H1 (cell line): ENCODE measurements at regions not wholly inside any gene's neighbourhood (a gene's known extent, or its start where the extent isn't known, plus 50 kb on each side); places are given as distances from the start of the nearest gene placed in this dataset.
"Not testable (repeated sequence)": the region's sequence is repeated elsewhere in the genome, so short reads cannot be mapped to it uniquely, and the experiment has no call there.

Source experiments
- CTCF ChIA-PET: fragments of 300-600 bp; sonication (Branson Sonifier 250); formaldehyde crosslinking; loops from one replicate; lab custom pipeline; 2021; ENCODE audit not compliant: partially characterized antibody; lab: Charles Lee
- POLR2A ChIA-PET: fragments of 300-600 bp; sonication (Branson Sonifier 250); formaldehyde crosslinking; loops from one replicate; lab custom pipeline; 2021; ENCODE audit warnings: inconsistent platforms; ENCODE audit not compliant: partially characterized antibody; lab: Charles Lee
- DNase-seq, 2 experiments: peaks; one replicate each; pipeline versions ENCODE4 v3.0.0 to v3.0.0-alpha.2; 2010 to 2022; ENCODE audit warnings: low spot score in 2 of 2, low read depth in 1 of 2, mixed read lengths in 1 of 2
- FAIRE-seq: peaks from 2 replicates; lab custom pipeline; 2011; peaks lifted over from hg19 to GRCh38; lab: Jason Lieb, UNC
- H2AFZ ChIP-seq: 2 replicates; pipeline ENCODE4 v1.8.1; 2012; ENCODE audit warnings: low read length, inconsistent platforms
- H2AK5ac ChIP-seq: 2 replicates; pipeline ENCODE4 v1.6.1; 2013; ENCODE audit warnings: low read depth, low read length
- H2BK120ac ChIP-seq: replicated peaks from 2 replicates; pipeline ENCODE3; 2013; ENCODE audit warnings: low read depth, low read length, inconsistent platforms
- H2BK12ac ChIP-seq: 2 replicates; pipeline ENCODE4 v1.6.1; 2013; ENCODE audit warnings: low read depth, low read length
- H2BK15ac ChIP-seq: 2 replicates; pipeline ENCODE4 v1.6.1; 2013; ENCODE audit warnings: low read length
- H2BK20ac ChIP-seq: 2 replicates; pipeline ENCODE4 v1.6.1; 2013; ENCODE audit warnings: low read length
- H2BK5ac ChIP-seq: 2 replicates; pipeline ENCODE4 v1.6.1; 2013; ENCODE audit warnings: low read depth, low read length
- H3K14ac ChIP-seq: 2 replicates; pipeline ENCODE4 v1.6.1; 2013; ENCODE audit warnings: inconsistent platforms; ENCODE audit not compliant: insufficient read length
- H3K18ac ChIP-seq: 2 replicates; pipeline ENCODE4 v1.6.1; 2013; ENCODE audit warnings: low read length; ENCODE audit errors: extremely low read depth
- H3K23ac ChIP-seq: 2 replicates; pipeline ENCODE4 v1.6.1; 2013; ENCODE audit warnings: inconsistent platforms; ENCODE audit not compliant: insufficient read length
- H3K23me2 ChIP-seq: 2 replicates; pipeline ENCODE4 v1.6.1; 2013; ENCODE audit warnings: low read depth, low read length
- H3K27ac ChIP-seq: 2 replicates; pipeline ENCODE4 v1.6.1; 2011; ENCODE audit warnings: low read depth, low read length, inconsistent platforms
- H3K27me3 ChIP-seq, 4 experiments: replicated peaks in 1 of 4; 1 replicate in 1 of 4; 2 replicates in 3 of 4; pipeline versions ENCODE4 v1.6.1 to v1.8.1; 2011 to 2013; ENCODE audit warnings: low read length in 3 of 4, mild to moderate bottlenecking in 3 of 4, inconsistent platforms in 2 of 4, mixed read lengths in 2 of 4, moderate library complexity in 1 of 4; ENCODE audit not compliant: control insufficient read depth in 3 of 4, insufficient read depth in 3 of 4; ENCODE audit errors: extremely low read depth in 1 of 4
- H3K36me3 ChIP-seq, 4 experiments: 2 replicates each; pipeline versions ENCODE4 v1.6.1 to v1.8.1; 2011 to 2013; ENCODE audit warnings: mild to moderate bottlenecking in 4 of 4, low read length in 3 of 4, moderate library complexity in 2 of 4, control low read depth in 1 of 4, inconsistent platforms in 1 of 4; ENCODE audit not compliant: insufficient read depth in 4 of 4, control insufficient read depth in 2 of 4
- H3K4ac ChIP-seq: replicated peaks from 2 replicates; pipeline ENCODE3; 2013; ENCODE audit warnings: low read length, low read depth, mixed read lengths, inconsistent platforms; ENCODE audit not compliant: insufficient read length
- H3K4me1 ChIP-seq, 4 experiments: replicated peaks in 1 of 4; 1 replicate in 1 of 4; 2 replicates in 3 of 4; pipeline versions ENCODE4 v1.6.1 to v1.8.1; 2011 to 2013; ENCODE audit warnings: low read length in 3 of 4, inconsistent platforms in 2 of 4, mixed read lengths in 1 of 4; ENCODE audit not compliant: insufficient read depth in 4 of 4, control insufficient read depth in 3 of 4
- H3K4me2 ChIP-seq, 2 experiments: 2 replicates each; pipeline versions ENCODE4 v1.6.1 to v1.8.1; 2011 to 2013; ENCODE audit warnings: low read depth in 2 of 2, low read length in 2 of 2, control low read depth in 1 of 2, inconsistent platforms in 1 of 2, mild to moderate bottlenecking in 1 of 2; ENCODE audit not compliant: insufficient read depth in 1 of 2
- H3K4me3 ChIP-seq, 4 experiments: fragments of 200-600, 300-600 bp in 1 of 4; sonication (generic), shearing (Covaris generic), sonication (Bioruptor Twin) in 1 of 4; 2 replicates each; pipeline versions ENCODE4 v1.5.1 to v1.8.1; 2011 to 2016; ENCODE audit warnings: low read length in 4 of 4, low read depth in 3 of 4, control low read depth in 2 of 4, inconsistent platforms in 2 of 4, mild to moderate bottlenecking in 2 of 4, mixed read lengths in 1 of 4, moderate library complexity in 1 of 4; ENCODE audit not compliant: insufficient read depth in 2 of 4; ENCODE audit errors: extremely low read depth in 1 of 4
- H3K56ac ChIP-seq: replicated peaks from 2 replicates; pipeline ENCODE3; 2013; ENCODE audit warnings: low read depth, mild to moderate bottlenecking, mixed read lengths, low read length, inconsistent platforms; ENCODE audit not compliant: insufficient read length
- H3K79me1 ChIP-seq: 2 replicates; pipeline ENCODE4 v1.6.1; 2013; ENCODE audit warnings: low read depth, low read length, control low read depth
- H3K79me2 ChIP-seq, 2 experiments: 2 replicates each; pipeline versions ENCODE4 v1.6.1 to v1.8.1; 2012 to 2013; ENCODE audit warnings: low read length in 2 of 2, mild to moderate bottlenecking in 2 of 2, inconsistent platforms in 1 of 2; ENCODE audit not compliant: insufficient read depth in 2 of 2, control insufficient read depth in 1 of 2
- H3K9ac ChIP-seq, 4 experiments: replicated peaks in 1 of 4; 1 replicate in 1 of 4; 2 replicates in 3 of 4; pipeline versions ENCODE4 v1.6.1 to v1.8.1; 2011 to 2013; ENCODE audit warnings: low read depth in 3 of 4, low read length in 3 of 4, control low read depth in 2 of 4, mild to moderate bottlenecking in 2 of 4, moderate library complexity in 2 of 4, inconsistent platforms in 1 of 4; ENCODE audit errors: extremely low read depth in 1 of 4
- H3K9me3 ChIP-seq, 2 experiments: 2 replicates each; pipeline versions ENCODE4 v1.6.1 to v1.8.1; 2012 to 2013; ENCODE audit warnings: mild to moderate bottlenecking in 2 of 2, moderate library complexity in 2 of 2, control low read depth in 1 of 2, inconsistent platforms in 1 of 2, low read depth in 1 of 2, low read length in 1 of 2, mixed read lengths in 1 of 2; ENCODE audit not compliant: insufficient read depth in 2 of 2
- H4K20me1 ChIP-seq, 2 experiments: replicated peaks in 1 of 2; 2 replicates each; pipeline versions ENCODE3 to v1.8.1; 2011 to 2013; ENCODE audit warnings: inconsistent platforms in 2 of 2, low read length in 2 of 2, mild to moderate bottlenecking in 1 of 2; ENCODE audit not compliant: insufficient read depth in 2 of 2, control insufficient read depth in 1 of 2
- H4K5ac ChIP-seq: 2 replicates; pipeline ENCODE4 v1.6.1; 2013; ENCODE audit warnings: low read length, low read depth, mixed read lengths, inconsistent platforms; ENCODE audit not compliant: insufficient read length
- H4K8ac ChIP-seq: 2 replicates; pipeline ENCODE4 v1.8.0; 2013; ENCODE audit warnings: mild to moderate bottlenecking, moderate library complexity, low read length, inconsistent platforms; ENCODE audit not compliant: insufficient read depth; ENCODE audit errors: extremely low read depth
- H4K91ac ChIP-seq: replicated peaks from 2 replicates; pipeline ENCODE3; 2013; ENCODE audit warnings: low read length, mixed read lengths, inconsistent platforms; ENCODE audit not compliant: insufficient read length
- WGBS, 2 experiments: shearing (Covaris generic) in 1 of 2; methylation state at CpG; one replicate each; pipeline versions ENCODE4 v1.1.6 to v1.1.7; 2013 to 2015; ENCODE audit warnings: low lambda C conversion rate in 2 of 2, mixed read lengths in 2 of 2, inconsistent platforms in 1 of 2, low coverage in 1 of 2, missing lambda C conversion rate in 1 of 2; ENCODE audit not compliant: insufficient replicate concordance in 2 of 2, insufficient coverage in 1 of 2, insufficient read length in 1 of 2; ENCODE audit errors: extremely low coverage in 1 of 2, missing lambda C conversion rate in 1 of 2; 5-methylcytosine and 5-hydroxymethylcytosine counted together

DNA sequence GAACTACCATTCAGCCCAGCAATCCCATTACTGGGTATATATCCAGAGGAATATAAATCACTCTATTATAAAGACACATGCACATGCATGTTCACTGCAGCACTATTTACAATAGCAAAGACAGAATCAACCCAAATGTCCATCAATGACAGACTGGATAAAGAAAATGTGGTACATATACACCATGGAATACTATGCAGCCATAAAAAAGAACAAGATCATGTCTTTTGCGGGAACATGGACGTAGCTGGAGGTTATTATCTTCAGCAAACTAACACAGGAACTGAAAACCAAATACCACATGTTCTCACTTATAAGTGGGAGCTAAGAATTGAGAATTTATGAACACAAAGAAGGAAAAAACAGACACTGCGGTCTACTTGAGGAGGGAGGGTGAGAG, 195.1 kb downstream of the GPAT3 start:
- H4K20me1 ChIP-seq, H3K36me3 ChIP-seq, DNase-seq, H3K79me2 ChIP-seq, POLR2A ChIA-PET, H2BK120ac ChIP-seq, H2AFZ ChIP-seq, H3K4me1 ChIP-seq, H2AK5ac ChIP-seq, H2BK20ac ChIP-seq, H3K18ac ChIP-seq, H3K14ac ChIP-seq, H4K91ac ChIP-seq, H3K79me1 ChIP-seq, H3K56ac ChIP-seq, H3K27ac ChIP-seq, H2BK12ac ChIP-seq, H4K5ac ChIP-seq, H2BK5ac ChIP-seq, H3K9ac ChIP-seq, H3K23me2 ChIP-seq, H3K23ac ChIP-seq, H3K4me3 ChIP-seq, H3K27me3 ChIP-seq, H4K8ac ChIP-seq, H3K9me3 ChIP-seq, H3K4ac ChIP-seq, H2BK15ac ChIP-seq, FAIRE-seq, H3K4me2 ChIP-seq: not testable (repeated sequence)
- CTCF ChIA-PET, result interaction anchor here (1.5 kb wide), 1 partner anchor 23 kb away, joined by 5 read pairs; no protein-coding TSS in a partner anchor
- 89% methylated on average over 3 of the region's 3 CpGs; no CpG with 5 or more reads in 1 of the 2 experiments for WGBS, 2 experiments
